A549 (cell line): ENCODE measurements at regions not wholly inside any gene's neighbourhood (a gene's known extent, or its start where the extent isn't known, plus 50 kb on each side); places are given as distances from the start of the nearest gene placed in this dataset.

Experiments
- ATAC-seq, 2 experiments: fragments of 200-7000 bp in 1 of 2; fragments of >200 bp in 1 of 2; cut with Nextera tagmentation in 1 of 2; cut with Tn5 transposase in 1 of 2; 3 replicates each; pipeline versions ENCODE4 v1.8.0 to v1.9.1; 2018 to 2020; ENCODE audit warnings: mild to moderate bottlenecking in 1 of 2, moderate library complexity in 1 of 2
- CTCF ChIA-PET: fragments of 300-600 bp; sonication (Branson Sonifier 250); formaldehyde crosslinking; extraction: SDS; loops from one replicate; lab custom pipeline; 2021; ENCODE audit warnings: antibody characterized with exemption, inconsistent platforms; lab: Yijun Ruan, JAX
- POLR2A ChIA-PET: fragments of 350-600 bp; formaldehyde crosslinking; extraction: SDS; loops from one replicate; lab custom pipeline; 2021; ENCODE audit warnings: antibody characterized with exemption, inconsistent platforms; lab: Yijun Ruan, JAX
- DNase-seq, 2 experiments: peaks; one replicate each; pipeline versions ENCODE4 v3.0.0 to v3.0.0-alpha.2; 2011 to 2016; ENCODE audit warnings: low read depth in 1 of 2, low spot score in 1 of 2
- FAIRE-seq: peaks from 2 replicates; lab custom pipeline; 2011; peaks lifted over from hg19 to GRCh38; lab: Jason Lieb, UNC
- H3K27ac ChIP-seq, 2 experiments: fragments of >200 bp; sonication (Bioruptor Twin); formaldehyde crosslinking; 3 replicates each; pipeline ENCODE4 v1.5.1; 2016 to 2017
- H3K4me1 ChIP-seq: fragments of >200 bp; sonication (Bioruptor Twin); formaldehyde crosslinking; 3 replicates; pipeline ENCODE4 v1.6.1; 2016
- H3K4me2 ChIP-seq: fragments of >200 bp; sonication (Bioruptor Twin); formaldehyde crosslinking; 3 replicates; pipeline ENCODE4 v1.6.1; 2016
- H3K4me3 ChIP-seq: fragments of >200 bp; sonication (Bioruptor Twin); formaldehyde crosslinking; 3 replicates; pipeline ENCODE4 v1.5.1; 2016
- H3K9me3 ChIP-seq: fragments of >200 bp; sonication (Bioruptor Twin); formaldehyde crosslinking; 3 replicates; pipeline ENCODE4 v1.6.1; 2016
- CBX2 ChIP-seq: fragments of 200-600 bp; sonication (generic); IDR thresholded peaks from 2 replicates; pipeline ENCODE4 v1.6.1; 2016; ENCODE audit warnings: low read depth, mild to moderate bottlenecking, borderline replicate concordance
- CEBPB ChIP-seq, 2 experiments: fragments of >200 bp in 1 of 2; sonication (Bioruptor Twin) in 1 of 2; formaldehyde crosslinking in 1 of 2; IDR thresholded peaks; 2 replicates each; pipeline ENCODE4 v1.6.1; 2012 to 2016
- CTCF ChIP-seq: fragments of >200 bp; sonication (Bioruptor Twin); formaldehyde crosslinking; IDR thresholded peaks from 3 replicates; pipeline ENCODE4 v1.5.1; 2016
- E2F6 ChIP-seq: IDR thresholded peaks from 2 replicates; pipeline ENCODE4 v1.6.1; 2012; ENCODE audit warnings: low read depth, borderline replicate concordance
- EHF ChIP-seq: fragments of 250-450 bp; sonication (Bioruptor Pico); IDR thresholded peaks from 2 replicates; pipeline ENCODE4 v1.5.0; 2020; ENCODE audit warnings: mild to moderate bottlenecking
- EHMT2 ChIP-seq: fragments of 200-600 bp; sonication (generic); IDR thresholded peaks from 2 replicates; pipeline ENCODE4 v1.6.1; 2016; ENCODE audit warnings: antibody characterized with exemption, low read depth, mild to moderate bottlenecking, moderate library complexity
- EP300 ChIP-seq, 2 experiments: fragments of >200 bp; sonication (Bioruptor Twin); formaldehyde crosslinking; IDR thresholded peaks; 2 replicates in 1 of 2; 3 replicates in 1 of 2; pipeline ENCODE4 v1.6.1; 2016 to 2017
- ESRRA ChIP-seq: fragments of 150-350 bp; IDR thresholded peaks from 2 replicates; pipeline ENCODE4 v1.6.1; 2014; ENCODE audit warnings: mild to moderate bottlenecking, low read length, borderline replicate concordance
- GATA3 ChIP-seq: IDR thresholded peaks from 2 replicates; pipeline ENCODE4 v1.6.1; 2012; ENCODE audit warnings: borderline replicate concordance
- HDAC2 ChIP-seq: fragments of 200-600 bp; sonication (generic); IDR thresholded peaks from 2 replicates; pipeline ENCODE4 v1.6.1; 2016
- HES2 ChIP-seq: fragments of >200 bp; sonication (Bioruptor Twin); formaldehyde crosslinking; IDR thresholded peaks from 2 replicates; pipeline ENCODE4 v1.6.1; 2016
- HOXB5 ChIP-seq: fragments of 250-450 bp; sonication (Bioruptor Pico); IDR thresholded peaks from 2 replicates; pipeline ENCODE4 v1.5.0; 2020; ENCODE audit warnings: mild to moderate bottlenecking, moderate library complexity
- MAFK ChIP-seq: fragments of 450-650 bp; IDR thresholded peaks from 2 replicates; pipeline ENCODE4 v1.6.1; 2014; ENCODE audit not compliant: partially characterized antibody
- MAX ChIP-seq: IDR thresholded peaks from 2 replicates; pipeline ENCODE4 v1.6.1; 2012
- MYC ChIP-seq: IDR thresholded peaks from 2 replicates; pipeline ENCODE4 v1.6.1; 2012; ENCODE audit warnings: mild to moderate bottlenecking, inconsistent platforms, low read length, improper control_type of control experiment, borderline replicate concordance
- NFE2L2 ChIP-seq: fragments of 150-350 bp; conservative IDR thresholded peaks from 2 replicates; pipeline ENCODE4 v1.6.1; 2014; ENCODE audit warnings: low read length
- NPAS2 ChIP-seq: fragments of 250-450 bp; sonication (Bioruptor Pico); IDR thresholded peaks from 2 replicates; pipeline ENCODE4 v1.8.0; 2022; ENCODE audit warnings: mild to moderate bottlenecking, moderate library complexity, borderline replicate concordance
- NR3C1 ChIP-seq: fragments of >200 bp; sonication (Bioruptor Twin); formaldehyde crosslinking; IDR thresholded peaks from 3 replicates; pipeline ENCODE4 v1.6.1; 2017
- PBX3 ChIP-seq: IDR thresholded peaks from 2 replicates; pipeline ENCODE4 v1.6.1; 2012
- REST ChIP-seq: fragments of 200-600 bp; sonication (generic); IDR thresholded peaks from 2 replicates; pipeline ENCODE4 v1.6.1; 2016; ENCODE audit warnings: antibody characterized with exemption, mild to moderate bottlenecking, moderate library complexity
- RFX5 ChIP-seq: fragments of 450-650 bp; IDR thresholded peaks from 2 replicates; pipeline ENCODE4 v1.7.1; 2014; ENCODE audit warnings: antibody characterized with exemption, mild to moderate bottlenecking, moderate library complexity
- RNF2 ChIP-seq: fragments of 200-600 bp; sonication (generic); IDR thresholded peaks from 2 replicates; pipeline ENCODE4 v1.6.1; 2016; ENCODE audit warnings: low read depth, mild to moderate bottlenecking, antibody characterized with exemption, moderate library complexity, borderline replicate concordance
- ZC3H11A ChIP-seq: fragments of 450-650 bp; IDR thresholded peaks from 2 replicates; pipeline ENCODE4 v1.6.1; 2014; ENCODE audit warnings: antibody characterized with exemption, mild to moderate bottlenecking
- ZNF302 ChIP-seq: fragments of 250-450 bp; sonication (Bioruptor Pico); IDR thresholded peaks from 2 replicates; pipeline ENCODE4 v1.9.0; 2021; ENCODE audit warnings: inconsistent platforms, mild to moderate bottlenecking, moderate library complexity
- ZSCAN20 ChIP-seq: fragments of 250-450 bp; sonication (Bioruptor Pico); IDR thresholded peaks from 2 replicates; pipeline ENCODE4 v1.8.0; 2022; ENCODE audit warnings: mild to moderate bottlenecking, moderate library complexity
- WGBS: methylation state at CpG from one replicate; pipeline ENCODE4 v1.1.6; 2017; ENCODE audit errors: missing lambda C conversion rate; 5-methylcytosine and 5-hydroxymethylcytosine counted together

GRCh38 chr4:74665876-74666275 is 128.4 kb downstream of the BTC start:
- WGBS: 83% methylated on average over 3 of the region's 3 CpGs

GRCh38 chr4:74667438-74667837 is 126.9 kb downstream of the BTC start:
- POLR2A ChIA-PET: no interaction called here
- CTCF ChIA-PET: interaction anchor here (0.7 to 10.5 kb wide), 4 partner anchors 45 to 349 kb away, joined by 3 to 136 read pairs (median 7); no protein-coding TSS in a partner anchor
- DNase-seq (no peak), FAIRE-seq (no peak), ATAC-seq (no peak)
- H3K4me2 ChIP-seq: peak overlapping the region; percentile 0; the same call in 1 of the 3 replicates
- TF ChIP-seq ESRRA (no peak), GATA3 (no peak), EP300 (IDR thresholded peaks at IDR 0.05) (no peak), NR3C1 (no peak), CEBPB (IDR thresholded peaks at IDR 0.05) (no peak), MAX (no peak), MYC (no peak), ZSCAN20 (CRISPR knock-in tag) (no peak), NFE2L2 (no peak), RNF2 (no peak), PBX3 (no peak), MAFK (no peak)
- peaks cover 26% of the 10 kb centered on the region; the same call in 2 of the 3 replicates for H3K9me3 ChIP-seq
- peak overlapping the region; percentile 83 to 100 for H3K27ac ChIP-seq
- no peak overlapping the region for H3K4me3 ChIP-seq
- peaks cover 36% of the 10 kb centered on the region for H3K4me1 ChIP-seq

More at GRCh38 chr4:74665876-74666275, 128.4 kb downstream of the BTC start:
- peaks cover 26% of the 10 kb centered on the region; the same call in 2 of the 3 replicates for H3K9me3 ChIP-seq
- no peak for DNase-seq
- POLR2A ChIA-PET: no interaction called here
- CTCF ChIA-PET: interaction anchor here (0.7 to 3.9 kb wide), 6 partner anchors 9 to 1306 kb away, joined by 3 to 11 read pairs (median 4); partner anchors contain the start of gene BTC
- H3K4me1 ChIP-seq: peaks cover 44% of the 10 kb centered on the region
- TF ChIP-seq GATA3 (no peak), HDAC2 (no peak), CEBPB (IDR thresholded peaks at IDR 0.05) (peak in 1 of 2 experiments; percentile 13; a peak in 1 of 4 replicates), CTCF (no peak), ZNF302 (no peak)
- no peak overlapping the region for H3K4me2 ChIP-seq
- no peak for ATAC-seq
- peak overlapping the region; percentile 97 to 100 for H3K27ac ChIP-seq
- H3K4me3 ChIP-seq: no peak overlapping the region
- FAIRE-seq: no peak

GRCh38 chr4:74667944-74668343 is 126.4 kb downstream of the BTC start:
- Histone ChIP-seq H3K27ac (peak overlapping the region; percentile 83 to 100), H3K9me3 (peaks cover 26% of the 10 kb centered on the region; the same call in 2 of the 3 replicates), H3K4me1 (peaks cover 31% of the 10 kb centered on the region), H3K4me2 (peak overlapping the region; percentile 0; the same call in 1 of the 3 replicates), H3K4me3 (no peak overlapping the region)
- no peak for FAIRE-seq
- no peak for DNase-seq
- ChIA-PET CTCF (interaction anchor here (1.3 to 10.5 kb wide), 3 partner anchors 45 to 349 kb away, joined by 3 to 136 read pairs (median 11); no protein-coding TSS in a partner anchor), POLR2A (no interaction called here)
- no peak for ATAC-seq
- TF ChIP-seq CBX2 (no peak), E2F6 (no peak), MYC (no peak), RNF2 (no peak), EHMT2 (no peak), ZC3H11A (no peak), PBX3 (no peak), REST (no peak), EP300 (IDR thresholded peaks at IDR 0.05) (no peak), HES2 (no peak), RFX5 (no peak), ZNF302 (no peak), GATA3 (no peak), HOXB5 (CRISPR knock-in tag) (no peak), ESRRA (no peak), NPAS2 (no peak), EHF (CRISPR knock-in tag) (no peak)
